Astrocyte (in vitro differentiated cells and primary cell): ENCODE measurements at regions not wholly inside any gene's neighbourhood (a gene's known extent, or its start where the extent isn't known, plus 50 kb on each side); places are given as distances from the start of the nearest gene placed in this dataset.

Experiments used
- CTCF ChIP-seq: IDR thresholded peaks from 2 replicates; pipeline ENCODE4 v1.5.1; 2011; ENCODE audit warnings: low read depth, mild to moderate bottlenecking, inconsistent platforms, low read length, moderate library complexity; ENCODE audit not compliant: insufficient read depth
- EZH2 ChIP-seq: IDR thresholded peaks from 2 replicates; pipeline ENCODE4 v1.6.1; 2012; ENCODE audit warnings: mild to moderate bottlenecking, low read length, inconsistent platforms; ENCODE audit not compliant: insufficient read depth

GRCh38 chr9:90307167-90307833, 335.3 kb downstream of the DIRAS2 start:
- no peak for TF ChIP-seq CTCF
- TF ChIP-seq EZH2, result no peak
